Heart left ventricle (tissue), 13 donors: ENCODE measurements at regions not wholly inside any gene's neighbourhood (a gene's known extent, or its start where the extent isn't known, plus 50 kb on each side); places are given as distances from the start of the nearest gene placed in this dataset.
"Not testable (repeated sequence)": the region's sequence is repeated elsewhere in the genome, so short reads cannot be mapped to it uniquely, and the experiment has no call there.

Experiments
- POLR2A ChIP-seq, 2 donors: fragments of 450-650 bp; IDR thresholded peaks; one replicate each; pipeline ENCODE4 v1.6.1; 2017; ENCODE audit warnings: antibody characterized with exemption in 2 of 2, mild to moderate bottlenecking in 2 of 2, moderate library complexity in 2 of 2
- TF ChIP-seq, protein P1 (sequence below), 12 donors: fragments of 200-600 bp; sonication (generic) in 4 of 12; IDR thresholded peaks; one replicate each; pipeline versions ENCODE4 v1.5.0 to v1.8.0; 2018 to 2022; ENCODE audit warnings: antibody characterized with exemption in 12 of 12, mild to moderate bottlenecking in 5 of 12
- donor health status: ischemic (EF 13 %, LVEDD 7.1; RV severe dilation, severe dysfunction).
- donor health status: DM: no; HTN: yes; CAD: no.
- donor health status: DM: no; HTN: no; CAD: no.
- donor health status: ischemic (EF 25% LVEDD 6.9; RV normal size, moderate dysfunction).
- donor health status: ischemic (EF 25% LVEDD 5.7; RV mildly dilated, moderate dysfunction).
- donor health status: ischemic (EF 35%, LVEDD 5.7; RV mildly dilated, moderate dysfunction).
- donor health status: nonischemic (EF 11% LVEDD 7.7; RV severe dilation, severe dysfunction).
- donor health status: DM: yes; HTN: yes; CAD: no.
- donor health status: PGD.
- donor health status: ischemic (EF 29% LVEDD 5.4; RV normal size, mild dysfunction).
- donor health status: nonischemic (EF 23%, LVEDD 6.1; RV moderate dilation, normal function).

DNA sequence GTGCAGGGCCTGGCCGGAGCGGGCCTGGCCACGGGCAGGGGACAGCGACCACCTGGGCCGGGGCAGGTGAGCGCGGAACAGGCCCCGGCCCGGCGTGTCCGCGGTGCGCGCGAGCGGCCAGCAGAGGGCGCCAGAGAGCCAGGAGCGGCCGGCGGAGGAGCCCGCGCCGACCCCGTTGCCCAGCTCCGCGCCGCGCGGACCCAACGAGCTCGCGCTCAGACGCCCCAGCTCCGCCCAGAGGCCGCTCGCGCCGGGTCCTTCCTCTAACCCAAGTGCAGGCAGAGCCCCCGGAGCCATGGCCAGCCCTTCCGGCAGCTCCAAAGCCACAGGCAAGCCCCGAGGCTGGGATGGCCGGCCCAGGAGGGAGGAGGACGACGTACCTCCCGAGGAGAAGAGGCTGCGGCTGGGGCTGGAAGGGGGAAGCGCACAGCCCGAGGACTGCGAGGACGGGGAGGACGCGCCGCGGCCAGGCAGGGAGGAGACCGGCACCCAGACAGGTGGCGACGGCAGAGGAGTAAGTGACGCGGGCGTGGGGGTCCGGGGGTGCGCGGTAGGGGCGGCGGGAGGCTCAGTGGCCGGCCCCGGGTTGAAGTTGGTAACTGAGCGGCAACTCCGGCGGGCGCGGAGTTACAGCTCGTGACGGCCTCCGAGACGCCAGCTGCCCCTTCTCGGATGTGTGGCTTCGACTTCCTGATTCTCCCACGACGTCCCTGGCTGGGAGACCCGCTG, 88.1 kb downstream of the DEFB131A start:
- not testable (repeated sequence) for TF ChIP-seq POLR2A (IDR thresholded peaks at IDR 0.05)
- TF ChIP-seq, protein P1, sequence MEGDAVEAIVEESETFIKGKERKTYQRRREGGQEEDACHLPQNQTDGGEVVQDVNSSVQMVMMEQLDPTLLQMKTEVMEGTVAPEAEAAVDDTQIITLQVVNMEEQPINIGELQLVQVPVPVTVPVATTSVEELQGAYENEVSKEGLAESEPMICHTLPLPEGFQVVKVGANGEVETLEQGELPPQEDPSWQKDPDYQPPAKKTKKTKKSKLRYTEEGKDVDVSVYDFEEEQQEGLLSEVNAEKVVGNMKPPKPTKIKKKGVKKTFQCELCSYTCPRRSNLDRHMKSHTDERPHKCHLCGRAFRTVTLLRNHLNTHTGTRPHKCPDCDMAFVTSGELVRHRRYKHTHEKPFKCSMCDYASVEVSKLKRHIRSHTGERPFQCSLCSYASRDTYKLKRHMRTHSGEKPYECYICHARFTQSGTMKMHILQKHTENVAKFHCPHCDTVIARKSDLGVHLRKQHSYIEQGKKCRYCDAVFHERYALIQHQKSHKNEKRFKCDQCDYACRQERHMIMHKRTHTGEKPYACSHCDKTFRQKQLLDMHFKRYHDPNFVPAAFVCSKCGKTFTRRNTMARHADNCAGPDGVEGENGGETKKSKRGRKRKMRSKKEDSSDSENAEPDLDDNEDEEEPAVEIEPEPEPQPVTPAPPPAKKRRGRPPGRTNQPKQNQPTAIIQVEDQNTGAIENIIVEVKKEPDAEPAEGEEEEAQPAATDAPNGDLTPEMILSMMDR (IDR thresholded peaks at IDR 0.05) = peak; percentile 40 to 99 (median 86)
